AG04450 (cell line): ENCODE measurements at regions not wholly inside any gene's neighbourhood (a gene's known extent, or its start where the extent isn't known, plus 50 kb on each side); places are given as distances from the start of the nearest gene placed in this dataset.

Experiments used
- CTCF ChIA-PET: fragments of 300-600, 350-600 bp; formaldehyde crosslinking; extraction: SDS; loops from one replicate; lab custom pipeline; 2022; ENCODE audit warnings: antibody characterized with exemption, inconsistent platforms; lab: Charles Lee
- POLR2A ChIA-PET: fragments of 350-600 bp; formaldehyde crosslinking; extraction: SDS; loops from one replicate; lab custom pipeline; 2021; ENCODE audit warnings: antibody characterized with exemption, inconsistent platforms; lab: Yijun Ruan, JAX
- DNase-seq: peaks from one replicate; pipeline ENCODE4 v3.0.0-alpha.2; 2011; ENCODE audit warnings: low read depth, low spot score
- H3K27ac ChIP-seq: one replicate; pipeline ENCODE4 v1.5.1; 2012; ENCODE audit warnings: low read depth, low read length, control low read depth
- H3K27me3 ChIP-seq: one replicate; pipeline ENCODE4 v1.6.0; 2012; ENCODE audit warnings: low read length; ENCODE audit not compliant: control insufficient read depth, insufficient read depth
- H3K4me3 ChIP-seq: 2 replicates; pipeline ENCODE4 v1.5.1; 2011; ENCODE audit warnings: mild to moderate bottlenecking, low read depth, low read length, control low read depth
- H3K9me3 ChIP-seq: 2 replicates; pipeline ENCODE4 v1.5.1; 2012; ENCODE audit warnings: low read length; ENCODE audit not compliant: control insufficient read depth, insufficient read depth
- CTCF ChIP-seq: IDR thresholded peaks from 2 replicates; pipeline ENCODE4 v1.5.1; 2011; ENCODE audit warnings: low read depth, low read length, control low read depth, inconsistent platforms

GRCh38 chr3:104987859-104988258 is 378.9 kb upstream of the ALCAM start:
- no peak for DNase-seq
- no peak for TF ChIP-seq CTCF
- Histone ChIP-seq H3K9me3 (no peaks in the 10 kb centered on the region), H3K27me3 (no peaks in the 10 kb centered on the region), H3K27ac (no peak overlapping the region), H3K4me3 (no peak overlapping the region)
- POLR2A ChIA-PET, result no interaction called here
- CTCF ChIA-PET, result no interaction called here

GRCh38 chr3:104988496-104988895 is 378.2 kb upstream of the ALCAM start:
- H3K27ac ChIP-seq, result no peak overlapping the region
- no peak for DNase-seq
- no peak overlapping the region for H3K4me3 ChIP-seq
- ChIA-PET POLR2A (no interaction called here), CTCF (no interaction called here)
- H3K27me3 ChIP-seq, result no peaks in the 10 kb centered on the region
- no peak for TF ChIP-seq CTCF
- no peaks in the 10 kb centered on the region for H3K9me3 ChIP-seq

GRCh38 chr3:104989878-104990277 is 376.8 kb upstream of the ALCAM start:
- no peak for TF ChIP-seq CTCF
- CTCF ChIA-PET, result no interaction called here
- POLR2A ChIA-PET, result no interaction called here
- DNase-seq, result no peak
- Histone ChIP-seq H3K4me3 (no peak overlapping the region), H3K27me3 (no peaks in the 10 kb centered on the region), H3K27ac (no peak overlapping the region), H3K9me3 (no peaks in the 10 kb centered on the region)

GRCh38 chr3:104990758-104991157 is 376.0 kb upstream of the ALCAM start:
- CTCF ChIA-PET, result no interaction called here

GRCh38 chr3:104992676-104993075 is 374.0 kb upstream of the ALCAM start:
- Histone ChIP-seq H3K27ac (no peak overlapping the region), H3K27me3 (no peaks in the 10 kb centered on the region), H3K4me3 (no peak overlapping the region), H3K9me3 (peaks cover 2% of the 10 kb centered on the region; the same call in 1 of the 2 replicates)
- no peak for DNase-seq
- POLR2A ChIA-PET, result no interaction called here
- no peak for TF ChIP-seq CTCF
- CTCF ChIA-PET, result no interaction called here

More at GRCh38 chr3:104990758-104991157, 376.0 kb upstream of the ALCAM start:
- no peak overlapping the region for H3K4me3 ChIP-seq
- H3K9me3 ChIP-seq, result no peaks in the 10 kb centered on the region
- POLR2A ChIA-PET, result no interaction called here
- TF ChIP-seq CTCF, result no peak
- no peaks in the 10 kb centered on the region for H3K27me3 ChIP-seq
- H3K27ac ChIP-seq, result no peak overlapping the region
- no peak for DNase-seq
